ENCODE measurements at regions not wholly inside any gene's neighbourhood (a gene's known extent, or its start where the extent isn't known, plus 50 kb on each side); places are given as distances from the start of the nearest gene placed in this dataset.

DNA sequence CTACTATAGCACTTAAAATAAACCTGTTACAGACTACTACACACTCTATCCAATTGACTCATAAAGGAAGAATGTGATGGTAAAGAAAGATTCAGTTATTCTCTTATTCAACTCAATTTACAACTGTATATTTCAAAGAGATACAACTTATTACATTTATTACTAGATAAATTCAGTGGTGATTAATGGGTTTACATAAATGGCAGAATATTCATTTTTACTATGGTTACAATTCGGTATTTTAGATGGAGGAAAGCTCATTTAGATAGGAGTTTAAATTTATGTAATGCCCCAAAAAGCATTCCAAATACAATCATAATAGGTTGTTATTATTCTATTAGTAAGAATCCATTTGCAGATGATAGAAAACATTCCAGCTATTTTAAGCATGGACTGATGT, 439.1 kb upstream of the OPRM1 start:
- H3K14ac ChIP-seq (ENCODE audit: insufficient read depth, low read length), result no peak overlapping the region
- no peak overlapping the region for H3K9ac ChIP-seq (ENCODE audit: extremely low read depth, insufficient read length, low read length)
- no peak overlapping the region for H2BK12ac ChIP-seq (ENCODE audit: insufficient read length, low read depth, low read length)
- no peak overlapping the region for H4K5ac ChIP-seq (ENCODE audit: insufficient read length, low read depth, low read length)
- no peak overlapping the region for H3K23ac ChIP-seq (ENCODE audit: insufficient read length, low read depth, low read length)
- no peaks in the 10 kb centered on the region for H3K9me3 Mint-ChIP-seq
- H2AK5ac ChIP-seq (ENCODE audit: insufficient read length, low read length), result no peak overlapping the region
- H3K4me3 Mint-ChIP-seq, result no peak overlapping the region
- H3K4me1 Mint-ChIP-seq, result no peaks in the 10 kb centered on the region
- TF ChIP-seq, protein P1, sequence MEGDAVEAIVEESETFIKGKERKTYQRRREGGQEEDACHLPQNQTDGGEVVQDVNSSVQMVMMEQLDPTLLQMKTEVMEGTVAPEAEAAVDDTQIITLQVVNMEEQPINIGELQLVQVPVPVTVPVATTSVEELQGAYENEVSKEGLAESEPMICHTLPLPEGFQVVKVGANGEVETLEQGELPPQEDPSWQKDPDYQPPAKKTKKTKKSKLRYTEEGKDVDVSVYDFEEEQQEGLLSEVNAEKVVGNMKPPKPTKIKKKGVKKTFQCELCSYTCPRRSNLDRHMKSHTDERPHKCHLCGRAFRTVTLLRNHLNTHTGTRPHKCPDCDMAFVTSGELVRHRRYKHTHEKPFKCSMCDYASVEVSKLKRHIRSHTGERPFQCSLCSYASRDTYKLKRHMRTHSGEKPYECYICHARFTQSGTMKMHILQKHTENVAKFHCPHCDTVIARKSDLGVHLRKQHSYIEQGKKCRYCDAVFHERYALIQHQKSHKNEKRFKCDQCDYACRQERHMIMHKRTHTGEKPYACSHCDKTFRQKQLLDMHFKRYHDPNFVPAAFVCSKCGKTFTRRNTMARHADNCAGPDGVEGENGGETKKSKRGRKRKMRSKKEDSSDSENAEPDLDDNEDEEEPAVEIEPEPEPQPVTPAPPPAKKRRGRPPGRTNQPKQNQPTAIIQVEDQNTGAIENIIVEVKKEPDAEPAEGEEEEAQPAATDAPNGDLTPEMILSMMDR (conservative IDR thresholded peaks at IDR 0.05), result no peak
- H4K20me1 ChIP-seq (ENCODE audit: control insufficient read depth, insufficient read depth, insufficient read length), result no peaks in the 10 kb centered on the region
- H4K8ac ChIP-seq (replicated peaks; ENCODE audit: insufficient read length, low read depth, low read length), result no peak overlapping the region
- no peak for DNase-seq
- no peak overlapping the region for H2BK120ac ChIP-seq (ENCODE audit: low read depth, low read length, poor library complexity, severe bottlenecking)
- H2AFZ ChIP-seq (ENCODE audit: low read length), result no peak overlapping the region
- no peak overlapping the region for H4K91ac ChIP-seq (ENCODE audit: insufficient read length, low read depth, low read length)
- H3K27me3 Mint-ChIP-seq (ENCODE audit: low read depth), result no peaks in the 10 kb centered on the region
- H2BK15ac ChIP-seq (ENCODE audit: low read depth, low read length), result no peak overlapping the region
- no peaks in the 10 kb centered on the region for H3K4me1 ChIP-seq (ENCODE audit: insufficient read depth, low read length)
- H3K18ac ChIP-seq (ENCODE audit: insufficient read length, low read depth, low read length), result no peak overlapping the region
- no peaks in the 10 kb centered on the region for H3K9me3 ChIP-seq (ENCODE audit: control insufficient read depth, low read depth, low read length)
- H3K56ac ChIP-seq (ENCODE audit: insufficient read length, low read depth, low read length), result no peak overlapping the region
- H3K79me1 ChIP-seq (ENCODE audit: insufficient read depth, low read depth, low read length, poor library complexity, severe bottlenecking), result no peaks in the 10 kb centered on the region
- no CpG with 5 or more reads among the region's 1 CpG for WGBS (ENCODE audit: extremely low coverage, insufficient read length, low lambda C conversion rate)
- no peak overlapping the region for H3K27ac ChIP-seq (ENCODE audit: insufficient read length, low read depth, low read length)
- H3K27me3 ChIP-seq (ENCODE audit: insufficient read depth, low read length), result no peaks in the 10 kb centered on the region; the same call in 1 of the 2 replicates
- H3K36me3 Mint-ChIP-seq (ENCODE audit: insufficient read depth in 1 of 3, low read depth in 3 of 3), result no peaks in the 10 kb centered on the region; a peak in 1 of 7 replicates
- no peak overlapping the region for H3K27ac Mint-ChIP-seq
- no peaks in the 10 kb centered on the region for H3K79me2 ChIP-seq (ENCODE audit: insufficient read depth, low read length)
- no peak overlapping the region for H3T11ph ChIP-seq (ENCODE audit: low read length)
- no peaks in the 10 kb centered on the region for H3K23me2 ChIP-seq (ENCODE audit: insufficient read length, low read depth, low read length, poor library complexity, severe bottlenecking)
- no peak overlapping the region for H2BK5ac ChIP-seq (ENCODE audit: insufficient read length, low read length)
- H3K4me2 ChIP-seq (ENCODE audit: insufficient read depth, insufficient read length, low read length), result no peak overlapping the region
- no peak overlapping the region for H3K4ac ChIP-seq (ENCODE audit: low read depth, low read length)
- H2BK20ac ChIP-seq (ENCODE audit: low read depth, low read length, poor library complexity, severe bottlenecking), result no peak overlapping the region
